ENCODE measurements at regions not wholly inside any gene's neighbourhood (a gene's known extent, or its start where the extent isn't known, plus 50 kb on each side); places are given as distances from the start of the nearest gene placed in this dataset.
"Not testable (repeated sequence)": the region's sequence is repeated elsewhere in the genome, so short reads cannot be mapped to it uniquely, and the experiment has no call there.

DNA sequence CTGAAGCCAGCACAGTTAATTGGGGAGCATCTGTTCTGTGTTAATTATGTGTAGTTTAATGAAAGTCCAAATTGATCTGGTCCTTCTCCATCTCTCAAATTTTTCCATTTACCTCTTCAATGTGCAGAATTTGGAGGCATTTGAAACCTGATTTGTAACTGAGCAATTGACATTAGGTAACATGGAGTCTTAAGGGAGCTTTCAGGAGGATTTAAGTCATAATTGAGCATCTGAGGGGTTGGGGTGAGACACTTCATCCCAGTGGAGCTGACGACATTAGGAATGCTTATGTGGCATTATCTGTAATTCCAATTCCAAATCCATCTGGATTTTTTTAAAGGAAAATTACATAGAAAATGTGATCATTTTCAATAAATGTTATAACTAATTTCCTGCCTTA lies 1015.9 kb downstream of the TLE1 start:
- Histone ChIP-seq H3K4me3 (ENCODE audit: low read length) (no peak overlapping the region), H3K27me3 (ENCODE audit: control insufficient read depth, insufficient read depth, low read length) (no peaks in the 10 kb centered on the region), H3K9me3 (ENCODE audit: control insufficient read depth, low read depth, low read length) (no peaks in the 10 kb centered on the region), H3K9ac (ENCODE audit: low read length) (no peak overlapping the region), H3K27ac (ENCODE audit: low read length) (no peak overlapping the region), H3K36me3 (ENCODE audit: control insufficient read depth, low read depth, low read length) (no peaks in the 10 kb centered on the region), H3K4me1 (ENCODE audit: control insufficient read depth, low read depth, low read length) (no peaks in the 10 kb centered on the region)

DNA sequence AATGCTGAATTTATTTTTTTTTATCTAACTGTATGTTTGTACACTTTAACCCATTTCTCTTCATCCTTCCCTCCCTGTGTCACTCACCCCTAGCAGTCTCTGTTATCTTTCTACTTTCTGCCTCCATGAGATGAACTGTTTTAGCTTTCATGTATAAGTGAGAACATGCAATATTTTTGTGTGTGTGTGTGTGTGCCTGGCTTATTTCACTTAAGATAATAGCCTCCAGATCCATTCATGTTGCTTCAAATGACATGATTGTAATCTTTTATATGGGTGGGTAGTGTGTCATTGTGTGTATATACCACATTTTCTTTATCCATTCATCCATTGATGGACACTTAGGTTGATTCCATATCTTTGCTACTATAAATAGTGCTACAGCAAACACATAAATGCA lies 1023.9 kb downstream of the TLE1 start:
- no peak overlapping the region for H3K27ac ChIP-seq (ENCODE audit: low read length)
- no peak overlapping the region for H3K4me3 ChIP-seq (ENCODE audit: low read length)
- no peaks in the 10 kb centered on the region for H3K27me3 ChIP-seq (ENCODE audit: control insufficient read depth, insufficient read depth, low read length)
- no peak overlapping the region for H3K9ac ChIP-seq (ENCODE audit: low read length)
- no peaks in the 10 kb centered on the region for H3K9me3 ChIP-seq (ENCODE audit: control insufficient read depth, low read depth, low read length)
- H3K36me3 ChIP-seq (ENCODE audit: control insufficient read depth, low read depth, low read length) = no peaks in the 10 kb centered on the region
- H3K4me1 ChIP-seq (ENCODE audit: control insufficient read depth, low read depth, low read length) = peaks cover 4% of the 10 kb centered on the region

DNA sequence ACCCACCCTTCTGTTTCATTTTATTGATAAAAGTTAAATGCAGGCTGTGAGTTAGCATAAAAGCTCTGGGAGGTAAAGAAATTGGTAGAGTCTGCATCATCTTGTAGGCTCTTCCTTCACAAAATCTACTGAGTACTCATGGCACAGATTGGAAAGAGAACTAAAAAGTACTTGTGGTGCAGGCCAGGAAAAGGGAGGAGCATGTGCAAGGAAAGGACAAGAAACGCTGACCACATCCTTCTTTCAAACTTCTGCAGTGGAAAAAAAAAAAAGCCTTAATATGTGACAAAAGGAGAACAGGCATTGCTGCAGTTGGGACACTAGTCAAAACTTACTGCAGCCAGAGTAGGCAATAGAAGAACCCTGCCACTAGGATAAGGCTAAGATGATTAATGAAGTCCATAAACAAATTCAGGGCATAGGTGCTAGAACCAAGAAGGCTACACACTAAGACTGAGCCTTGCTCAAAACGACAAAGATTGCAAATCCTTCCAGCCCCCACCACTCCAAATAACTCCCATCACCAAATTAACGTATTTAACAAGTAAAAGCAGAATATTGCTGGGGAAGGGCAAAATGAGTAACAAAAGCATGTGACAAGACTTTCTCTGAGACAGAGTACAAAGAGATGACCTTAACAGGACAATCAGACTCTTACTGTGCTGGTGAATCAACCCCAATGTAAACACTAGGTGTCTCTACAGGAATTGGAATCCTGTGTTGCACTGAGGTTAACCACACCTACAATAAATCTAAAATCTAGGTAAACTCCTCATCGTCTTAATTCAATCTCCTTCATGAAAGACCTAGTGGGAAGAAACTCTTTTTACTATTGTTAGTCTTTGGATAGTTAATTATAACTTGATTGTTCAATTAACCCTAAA lies 1024.8 kb downstream of the TLE1 start:
- H3K4me1 ChIP-seq (ENCODE audit: control insufficient read depth, low read depth, low read length) = peaks cover 4% of the 10 kb centered on the region
- H3K9me3 ChIP-seq (ENCODE audit: control insufficient read depth, low read depth, low read length) = no peaks in the 10 kb centered on the region
- H3K27me3 ChIP-seq (ENCODE audit: control insufficient read depth, insufficient read depth, low read length) = no peaks in the 10 kb centered on the region
- H3K9ac ChIP-seq (ENCODE audit: low read length) = no peak overlapping the region
- H3K36me3 ChIP-seq (ENCODE audit: control insufficient read depth, low read depth, low read length) = no peaks in the 10 kb centered on the region
- H3K27ac ChIP-seq (ENCODE audit: low read length) = no peak overlapping the region
- H3K4me3 ChIP-seq (ENCODE audit: low read length) = no peak overlapping the region

DNA sequence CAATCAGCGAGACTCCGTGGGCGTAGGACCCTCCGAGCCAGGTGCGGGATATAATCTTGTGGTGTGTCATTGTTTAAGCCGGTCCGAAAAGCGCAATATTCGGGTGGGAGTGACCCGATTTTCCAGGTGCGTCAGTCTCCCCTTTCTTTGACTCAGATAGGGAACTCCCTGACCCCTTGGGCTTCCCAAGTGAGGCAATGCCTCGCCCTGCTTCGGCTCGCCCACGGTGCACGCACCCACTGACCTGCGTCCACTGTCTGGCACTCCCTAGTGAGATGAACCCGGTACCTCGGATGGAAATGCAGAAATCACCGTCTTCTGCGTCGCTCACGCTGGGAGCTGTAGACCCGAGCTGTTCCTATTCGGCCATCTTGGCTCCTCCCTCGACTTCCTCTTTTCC lies 1029.6 kb downstream of the TLE1 start:
- not testable (repeated sequence) for H3K9ac ChIP-seq (ENCODE audit: low read length); H3K9me3 ChIP-seq (ENCODE audit: control insufficient read depth, low read depth, low read length); H3K4me1 ChIP-seq (ENCODE audit: control insufficient read depth, low read depth, low read length); H3K27ac ChIP-seq (ENCODE audit: low read length); H3K4me3 ChIP-seq (ENCODE audit: low read length); H3K27me3 ChIP-seq (ENCODE audit: control insufficient read depth, insufficient read depth, low read length); H3K36me3 ChIP-seq (ENCODE audit: control insufficient read depth, low read depth, low read length)

DNA sequence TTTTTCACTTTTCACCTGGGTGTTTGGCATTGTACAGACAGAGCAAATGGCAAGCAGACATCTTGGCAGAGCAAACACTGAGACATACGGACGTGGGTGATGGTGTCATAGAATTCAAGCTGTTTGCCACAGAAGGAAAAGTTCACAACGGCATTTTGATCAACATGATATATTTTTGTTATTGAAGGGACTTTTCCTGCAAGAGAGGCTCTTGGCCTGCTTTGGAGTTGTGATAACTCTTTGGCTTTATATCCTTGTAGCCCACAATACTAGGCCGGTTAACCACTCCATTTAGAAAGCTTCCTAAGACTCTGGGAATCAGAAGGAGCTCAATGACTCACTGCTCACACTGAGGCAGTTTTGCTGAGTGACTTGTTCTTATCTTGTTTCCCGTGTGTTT lies 1038.3 kb downstream of the TLE1 start:
- no peaks in the 10 kb centered on the region for H3K36me3 ChIP-seq (ENCODE audit: control insufficient read depth, low read depth, low read length)
- no peak overlapping the region for H3K27ac ChIP-seq (ENCODE audit: low read length)
- H3K9ac ChIP-seq (ENCODE audit: low read length) = no peak overlapping the region
- H3K27me3 ChIP-seq (ENCODE audit: control insufficient read depth, insufficient read depth, low read length) = no peaks in the 10 kb centered on the region
- H3K9me3 ChIP-seq (ENCODE audit: control insufficient read depth, low read depth, low read length) = no peaks in the 10 kb centered on the region
- no peak overlapping the region for H3K4me3 ChIP-seq (ENCODE audit: low read length)
- H3K4me1 ChIP-seq (ENCODE audit: control insufficient read depth, low read depth, low read length) = no peaks in the 10 kb centered on the region

DNA sequence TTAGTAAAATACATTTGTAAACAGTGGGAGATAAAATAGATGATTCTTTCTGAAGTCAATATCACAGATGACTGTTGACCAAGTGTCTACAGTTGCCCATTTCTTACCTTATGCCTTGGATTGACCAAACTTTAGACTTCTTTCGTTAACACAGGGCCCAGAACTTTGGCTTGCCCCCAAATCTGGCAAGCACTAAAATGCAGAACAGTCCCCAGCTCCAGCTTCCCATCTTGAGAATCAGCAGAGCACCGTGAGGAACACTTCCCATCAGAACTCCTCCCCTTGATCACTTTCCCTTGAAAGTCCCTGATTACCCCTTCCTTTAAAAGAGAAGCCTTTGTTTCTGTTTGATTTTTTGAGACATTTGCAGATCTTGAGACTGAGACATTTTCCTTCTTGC lies 1039.9 kb downstream of the TLE1 start:
- H3K27ac ChIP-seq (ENCODE audit: low read length) = no peak overlapping the region
- no peaks in the 10 kb centered on the region for H3K9me3 ChIP-seq (ENCODE audit: control insufficient read depth, low read depth, low read length)
- H3K27me3 ChIP-seq (ENCODE audit: control insufficient read depth, insufficient read depth, low read length) = no peaks in the 10 kb centered on the region
- H3K9ac ChIP-seq (ENCODE audit: low read length) = no peak overlapping the region
- no peak overlapping the region for H3K4me3 ChIP-seq (ENCODE audit: low read length)
- no peaks in the 10 kb centered on the region for H3K36me3 ChIP-seq (ENCODE audit: control insufficient read depth, low read depth, low read length)
- H3K4me1 ChIP-seq (ENCODE audit: control insufficient read depth, low read depth, low read length) = no peaks in the 10 kb centered on the region

DNA sequence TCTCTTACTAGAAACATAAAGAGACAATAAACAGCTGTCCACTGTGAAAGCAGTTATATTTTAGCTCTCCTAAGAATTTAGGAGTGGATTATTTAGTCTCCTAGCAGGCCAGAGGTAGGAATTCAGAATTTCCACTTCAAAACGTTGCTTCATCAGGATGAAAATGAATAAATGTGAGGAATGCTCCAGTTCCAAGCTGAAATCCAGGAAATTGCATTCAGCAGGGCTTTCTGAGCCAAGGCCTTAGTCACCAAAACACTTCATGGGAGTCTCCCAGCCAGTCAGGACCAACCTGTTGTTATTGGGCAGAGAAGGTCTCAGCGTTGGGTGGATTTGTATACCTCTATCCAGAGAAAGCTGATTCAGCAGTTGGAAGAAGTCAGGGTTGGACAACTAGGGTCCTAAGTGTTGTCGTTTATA lies 1040.3 kb downstream of the TLE1 start:
- no peak overlapping the region for H3K9ac ChIP-seq (ENCODE audit: low read length)
- no peaks in the 10 kb centered on the region for H3K4me1 ChIP-seq (ENCODE audit: control insufficient read depth, low read depth, low read length)
- H3K27ac ChIP-seq (ENCODE audit: low read length) = no peak overlapping the region
- no peak overlapping the region for H3K4me3 ChIP-seq (ENCODE audit: low read length)
- no peaks in the 10 kb centered on the region for H3K36me3 ChIP-seq (ENCODE audit: control insufficient read depth, low read depth, low read length)
- no peaks in the 10 kb centered on the region for H3K9me3 ChIP-seq (ENCODE audit: control insufficient read depth, low read depth, low read length)
- no peaks in the 10 kb centered on the region for H3K27me3 ChIP-seq (ENCODE audit: control insufficient read depth, insufficient read depth, low read length)

DNA sequence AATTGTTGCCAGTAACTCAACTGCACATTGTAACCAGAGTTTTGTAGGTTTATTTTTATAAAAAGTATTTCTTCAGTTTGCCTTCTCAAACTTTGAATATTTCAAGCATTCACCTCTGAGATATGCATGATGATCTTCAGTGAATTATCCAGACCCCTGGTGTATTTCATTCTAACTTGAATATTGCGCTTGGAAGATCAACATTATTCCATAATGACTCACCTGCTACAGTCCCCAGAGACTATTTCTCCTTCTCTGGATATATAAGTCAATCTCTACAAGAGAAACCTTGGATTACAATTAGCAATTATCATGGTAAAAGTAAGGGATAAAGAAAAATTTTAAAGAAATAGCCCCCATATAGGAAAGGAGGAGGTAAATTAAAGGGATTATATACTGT lies 1041.0 kb downstream of the TLE1 start:
- Histone ChIP-seq H3K4me1 (ENCODE audit: control insufficient read depth, low read depth, low read length) (no peaks in the 10 kb centered on the region), H3K27ac (ENCODE audit: low read length) (no peak overlapping the region)

DNA sequence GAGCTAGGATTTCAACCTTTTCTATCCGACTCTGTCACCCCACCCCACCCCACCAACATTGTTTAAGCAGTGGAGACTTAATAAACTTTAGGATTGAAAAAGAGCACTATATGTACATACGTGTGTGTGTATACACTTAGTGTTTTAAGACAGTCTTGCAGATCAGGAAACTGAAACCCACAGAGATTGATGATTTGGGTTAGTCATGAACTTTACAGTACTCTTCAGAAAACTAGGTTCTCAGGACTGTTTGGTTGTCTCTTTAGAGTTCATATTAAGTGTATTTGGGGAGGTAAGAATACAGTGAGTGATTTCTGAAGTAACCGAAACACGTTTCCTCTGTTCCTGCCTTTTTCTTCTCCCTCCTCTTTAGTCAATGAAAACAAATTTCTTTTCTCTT lies 1043.1 kb downstream of the TLE1 start:
- Histone ChIP-seq H3K9me3 (ENCODE audit: control insufficient read depth, low read depth, low read length) (no peaks in the 10 kb centered on the region), H3K27ac (ENCODE audit: low read length) (no peak overlapping the region), H3K27me3 (ENCODE audit: control insufficient read depth, insufficient read depth, low read length) (no peaks in the 10 kb centered on the region), H3K36me3 (ENCODE audit: control insufficient read depth, low read depth, low read length) (no peaks in the 10 kb centered on the region), H3K9ac (ENCODE audit: low read length) (no peak overlapping the region), H3K4me3 (ENCODE audit: low read length) (no peak overlapping the region), H3K4me1 (ENCODE audit: control insufficient read depth, low read depth, low read length) (no peaks in the 10 kb centered on the region)

More for the DNA sequence above, 1041.0 kb downstream of the TLE1 start:
- Histone ChIP-seq H3K4me3 (ENCODE audit: low read length) (no peak overlapping the region), H3K27me3 (ENCODE audit: control insufficient read depth, insufficient read depth, low read length) (no peaks in the 10 kb centered on the region), H3K9me3 (ENCODE audit: control insufficient read depth, low read depth, low read length) (no peaks in the 10 kb centered on the region), H3K9ac (ENCODE audit: low read length) (no peak overlapping the region), H3K36me3 (ENCODE audit: control insufficient read depth, low read depth, low read length) (no peaks in the 10 kb centered on the region)

DNA sequence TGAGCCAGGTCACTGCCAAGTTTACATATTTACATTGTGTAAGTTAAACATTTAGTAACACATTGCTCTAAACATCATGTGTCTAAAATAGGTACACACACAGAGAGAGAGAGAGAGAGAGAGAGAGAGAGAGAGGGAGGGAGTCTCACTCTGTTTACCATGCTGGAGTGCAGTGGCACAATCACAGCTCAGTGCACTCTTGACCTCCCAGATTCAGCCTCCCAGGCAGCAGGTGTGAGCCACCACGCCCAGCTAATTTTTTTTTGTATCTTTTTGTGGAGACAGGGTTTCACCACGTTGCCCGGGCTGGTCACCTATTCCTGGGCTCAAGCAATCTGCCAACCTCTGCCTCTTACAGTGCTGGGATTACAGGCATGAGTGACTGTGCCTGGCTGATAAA lies 1045.3 kb downstream of the TLE1 start:
- H3K36me3 ChIP-seq (ENCODE audit: control insufficient read depth, low read depth, low read length) = no peaks in the 10 kb centered on the region

DNA sequence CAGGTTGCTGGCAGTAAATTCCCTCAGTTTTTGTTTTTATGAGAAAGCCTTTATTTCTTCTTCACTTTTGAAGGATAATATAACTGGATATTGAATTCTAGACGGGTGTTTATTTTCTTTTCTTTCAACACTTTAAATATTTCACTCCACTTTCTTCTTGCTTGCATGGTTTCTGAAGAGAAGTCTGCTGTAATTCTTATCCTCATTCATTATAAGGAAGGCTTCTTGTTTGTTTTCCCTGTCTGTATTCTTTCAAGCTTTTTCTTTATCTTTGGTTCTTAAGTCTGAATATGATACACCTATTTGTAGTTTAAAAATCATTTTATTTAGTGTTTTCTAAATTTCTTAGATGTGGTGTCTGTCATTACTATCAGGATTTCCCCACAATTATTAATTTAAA lies 1054.3 kb downstream of the TLE1 start:
- Histone ChIP-seq H3K27ac (ENCODE audit: low read length) (no peak overlapping the region), H3K36me3 (ENCODE audit: control insufficient read depth, low read depth, low read length) (no peaks in the 10 kb centered on the region), H3K4me3 (ENCODE audit: low read length) (no peak overlapping the region), H3K4me1 (ENCODE audit: control insufficient read depth, low read depth, low read length) (no peaks in the 10 kb centered on the region), H3K27me3 (ENCODE audit: control insufficient read depth, insufficient read depth, low read length) (no peaks in the 10 kb centered on the region), H3K9ac (ENCODE audit: low read length) (no peak overlapping the region), H3K9me3 (ENCODE audit: control insufficient read depth, low read depth, low read length) (no peaks in the 10 kb centered on the region)

More for the DNA sequence above, 1045.3 kb downstream of the TLE1 start:
- Histone ChIP-seq H3K4me3 (ENCODE audit: low read length) (no peak overlapping the region), H3K9me3 (ENCODE audit: control insufficient read depth, low read depth, low read length) (no peaks in the 10 kb centered on the region), H3K9ac (ENCODE audit: low read length) (no peak overlapping the region), H3K27ac (ENCODE audit: low read length) (no peak overlapping the region), H3K27me3 (ENCODE audit: control insufficient read depth, insufficient read depth, low read length) (no peaks in the 10 kb centered on the region), H3K4me1 (ENCODE audit: control insufficient read depth, low read depth, low read length) (no peaks in the 10 kb centered on the region)

DNA sequence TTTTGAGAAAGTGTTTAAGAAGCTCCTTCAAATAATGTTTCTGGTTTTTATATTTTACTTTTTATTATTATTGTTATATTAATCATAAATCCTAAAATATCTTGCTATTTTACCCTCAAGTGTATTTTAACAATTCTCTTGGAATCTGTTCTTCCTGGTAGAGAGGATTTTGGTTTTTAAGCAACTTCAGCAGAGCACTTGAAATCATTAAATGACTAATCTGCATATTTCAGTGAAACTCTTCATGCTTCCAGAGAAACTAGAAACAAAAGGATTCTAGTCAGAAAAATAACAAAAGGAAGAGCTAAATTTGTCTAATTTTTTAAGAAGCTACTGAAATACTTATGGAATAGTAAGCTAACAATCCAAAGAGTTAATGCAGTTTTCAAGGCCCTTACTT lies 1057.3 kb downstream of the TLE1 start:
- Histone ChIP-seq H3K4me3 (ENCODE audit: low read length) (no peak overlapping the region), H3K27ac (ENCODE audit: low read length) (no peak overlapping the region), H3K27me3 (ENCODE audit: control insufficient read depth, insufficient read depth, low read length) (no peaks in the 10 kb centered on the region), H3K4me1 (ENCODE audit: control insufficient read depth, low read depth, low read length) (no peaks in the 10 kb centered on the region), H3K36me3 (ENCODE audit: control insufficient read depth, low read depth, low read length) (no peaks in the 10 kb centered on the region), H3K9me3 (ENCODE audit: control insufficient read depth, low read depth, low read length) (no peaks in the 10 kb centered on the region), H3K9ac (ENCODE audit: low read length) (no peak overlapping the region)

Measured in iPS-18a (cell line).